ENCODE measurements at regions not wholly inside any gene's neighbourhood (a gene's known extent, or its start where the extent isn't known, plus 50 kb on each side); places are given as distances from the start of the nearest gene placed in this dataset.
"Not testable (repeated sequence)": the region's sequence is repeated elsewhere in the genome, so short reads cannot be mapped to it uniquely, and the experiment has no call there.

DNA sequence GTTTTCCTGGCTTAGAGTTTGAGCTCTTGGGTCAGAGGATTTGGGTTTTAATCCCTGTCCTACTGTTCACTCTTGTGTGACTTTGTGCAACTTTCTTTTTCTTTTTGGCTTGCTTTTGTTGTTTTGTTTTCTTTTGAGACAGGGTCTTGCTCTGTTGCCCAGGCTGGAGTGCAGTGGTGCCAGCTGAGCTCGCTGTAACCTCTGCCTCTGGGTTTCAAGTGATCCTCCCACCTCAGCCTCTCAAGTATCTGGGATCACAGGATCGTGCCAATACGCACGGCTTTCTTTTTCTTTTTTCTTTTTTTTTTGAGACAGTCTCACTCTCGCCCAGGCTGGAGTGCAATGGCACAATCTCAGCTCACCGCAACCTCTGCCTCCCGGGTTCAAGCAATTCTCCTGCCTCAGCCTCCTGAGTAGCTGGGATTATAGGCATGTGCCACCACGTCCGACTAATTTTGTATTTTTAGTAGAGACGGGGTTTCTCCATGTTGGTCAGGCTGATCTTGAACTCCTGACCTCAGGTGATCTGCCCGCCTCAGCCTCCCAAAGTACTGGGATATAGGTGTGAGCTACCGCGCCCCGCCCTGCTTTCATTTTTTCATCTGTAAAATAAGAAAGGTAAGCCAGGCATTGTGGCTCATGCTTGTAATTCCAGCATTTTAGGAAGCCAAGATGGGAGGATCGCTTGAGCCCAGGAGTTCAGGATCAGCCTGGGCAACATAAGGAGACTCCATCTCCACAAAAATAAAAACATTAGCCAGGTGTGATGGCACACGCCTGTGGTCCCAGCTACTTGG lies 76.1 kb upstream of the ZNF217 start:
- TF ChIP-seq POLR2AphosphoS5 (IDR thresholded peaks at IDR 0.05); CTCF (IDR thresholded peaks at IDR 0.05 in 8 of 11, conservative IDR thresholded peaks at IDR 0.05 in 3 of 11); POLR2A (IDR thresholded peaks at IDR 0.05): not testable (repeated sequence)

Measured in spleen (tissue), 7 donors.